GM12872 (cell line): ENCODE measurements at regions not wholly inside any gene's neighbourhood (a gene's known extent, or its start where the extent isn't known, plus 50 kb on each side); places are given as distances from the start of the nearest gene placed in this dataset.

Source experiments
- TF ChIP-seq, protein P1 (sequence below): IDR thresholded peaks from 3 replicates; pipeline ENCODE4 v1.5.1; 2011; ENCODE audit warnings: low read depth, mild to moderate bottlenecking, low read length, moderate library complexity; ENCODE audit not compliant: insufficient read depth

DNA sequence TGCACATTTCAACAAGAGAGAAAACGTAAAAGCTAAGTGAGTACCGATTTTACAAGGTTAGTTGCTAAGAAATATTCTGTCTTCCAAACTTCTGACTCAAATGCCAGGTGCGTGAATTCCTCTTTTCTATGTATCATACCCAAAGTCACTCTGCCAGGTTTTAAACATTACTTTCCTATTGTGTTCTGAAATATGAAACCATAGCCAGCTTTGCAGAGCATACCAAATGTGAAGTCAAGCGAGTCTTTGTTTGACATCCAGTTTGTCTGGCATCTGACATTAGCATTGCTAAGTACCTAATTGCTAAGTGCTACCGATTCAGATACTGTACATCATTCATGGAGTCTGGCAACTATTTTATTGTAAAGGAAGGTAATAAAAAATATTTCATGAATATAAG is 321.9 kb upstream of the GALNT5 start:
- TF ChIP-seq, protein P1, sequence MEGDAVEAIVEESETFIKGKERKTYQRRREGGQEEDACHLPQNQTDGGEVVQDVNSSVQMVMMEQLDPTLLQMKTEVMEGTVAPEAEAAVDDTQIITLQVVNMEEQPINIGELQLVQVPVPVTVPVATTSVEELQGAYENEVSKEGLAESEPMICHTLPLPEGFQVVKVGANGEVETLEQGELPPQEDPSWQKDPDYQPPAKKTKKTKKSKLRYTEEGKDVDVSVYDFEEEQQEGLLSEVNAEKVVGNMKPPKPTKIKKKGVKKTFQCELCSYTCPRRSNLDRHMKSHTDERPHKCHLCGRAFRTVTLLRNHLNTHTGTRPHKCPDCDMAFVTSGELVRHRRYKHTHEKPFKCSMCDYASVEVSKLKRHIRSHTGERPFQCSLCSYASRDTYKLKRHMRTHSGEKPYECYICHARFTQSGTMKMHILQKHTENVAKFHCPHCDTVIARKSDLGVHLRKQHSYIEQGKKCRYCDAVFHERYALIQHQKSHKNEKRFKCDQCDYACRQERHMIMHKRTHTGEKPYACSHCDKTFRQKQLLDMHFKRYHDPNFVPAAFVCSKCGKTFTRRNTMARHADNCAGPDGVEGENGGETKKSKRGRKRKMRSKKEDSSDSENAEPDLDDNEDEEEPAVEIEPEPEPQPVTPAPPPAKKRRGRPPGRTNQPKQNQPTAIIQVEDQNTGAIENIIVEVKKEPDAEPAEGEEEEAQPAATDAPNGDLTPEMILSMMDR = no peak

DNA sequence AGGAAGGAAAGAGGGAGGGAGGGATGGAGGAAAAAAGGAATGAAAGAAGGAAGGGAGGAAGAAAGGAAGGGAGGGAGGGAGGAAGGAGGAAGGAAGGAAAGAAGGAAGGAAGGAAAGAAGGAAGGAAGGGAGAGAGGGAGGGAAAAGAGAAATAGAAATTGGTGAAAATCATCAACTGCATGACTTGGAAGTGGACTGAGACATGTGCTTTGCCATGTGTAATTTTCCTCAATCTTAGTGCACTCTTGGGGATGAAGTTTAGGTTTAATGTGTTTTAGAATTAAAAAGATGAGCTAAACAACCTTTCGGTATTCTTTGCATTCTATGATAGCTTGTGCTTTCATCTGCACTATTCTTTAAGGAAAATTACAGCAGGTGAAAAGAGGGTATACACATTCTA is 320.1 kb upstream of the GALNT5 start:
- TF ChIP-seq, protein P1 = no peak

DNA sequence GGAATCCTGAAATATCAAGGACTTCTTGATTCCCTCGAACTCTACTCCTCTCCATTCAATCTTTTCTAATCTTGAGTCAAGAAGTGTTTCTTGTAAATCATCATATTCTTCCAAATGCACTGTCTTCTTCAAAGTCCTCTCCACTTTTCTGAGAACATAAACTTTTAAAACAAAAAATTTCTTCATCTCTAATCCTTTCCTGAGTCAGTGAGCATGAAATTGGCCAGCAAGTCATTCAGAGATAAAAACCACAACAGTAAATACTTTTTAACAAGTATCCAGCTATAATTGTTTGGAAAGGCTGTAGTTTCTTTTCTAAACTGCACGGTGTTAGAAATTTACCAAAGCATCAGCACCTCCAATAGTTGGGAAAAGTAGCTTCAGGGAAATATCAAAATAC is 312.6 kb upstream of the GALNT5 start:
- TF ChIP-seq, protein P1 = no peak

DNA sequence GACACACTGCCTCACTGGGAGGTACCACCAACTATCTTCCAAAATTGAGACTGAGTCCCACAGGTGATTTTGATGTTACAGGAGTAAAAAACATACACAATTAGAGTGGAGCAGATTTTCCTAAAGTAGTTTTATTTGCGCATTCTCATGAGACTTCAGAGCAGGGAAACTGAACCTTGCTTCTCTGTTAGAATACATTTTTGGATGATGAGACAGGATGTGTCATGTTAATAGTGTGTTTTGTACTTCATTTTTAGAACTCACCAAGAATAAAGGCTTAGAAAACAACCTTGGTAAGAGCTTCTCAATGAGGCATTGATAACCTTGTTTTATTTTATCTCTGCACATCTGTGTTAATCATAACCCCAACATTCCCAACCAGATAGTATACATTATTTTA is 310.2 kb upstream of the GALNT5 start:
- TF ChIP-seq, protein P1 = no peak

DNA sequence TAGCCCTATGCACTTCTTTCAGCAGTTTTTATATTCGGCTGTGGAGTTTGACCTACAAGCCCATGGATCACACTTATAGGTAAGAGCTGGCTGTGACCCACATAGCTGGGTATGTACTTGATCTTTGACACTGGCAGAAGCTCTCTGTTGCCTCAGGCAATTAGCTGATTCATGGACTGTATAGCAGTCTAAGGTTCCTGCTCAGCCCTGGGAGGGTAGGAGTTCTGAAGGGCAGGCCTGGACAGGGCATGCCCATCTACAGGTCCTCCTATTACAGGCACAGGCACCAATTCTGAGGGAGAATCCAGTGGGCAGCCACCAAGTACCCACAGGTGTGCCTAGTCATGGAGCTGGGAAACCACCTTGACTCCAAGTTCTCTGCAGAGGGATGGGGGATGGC is 301.8 kb upstream of the GALNT5 start:
- TF ChIP-seq, protein P1 = no peak

DNA sequence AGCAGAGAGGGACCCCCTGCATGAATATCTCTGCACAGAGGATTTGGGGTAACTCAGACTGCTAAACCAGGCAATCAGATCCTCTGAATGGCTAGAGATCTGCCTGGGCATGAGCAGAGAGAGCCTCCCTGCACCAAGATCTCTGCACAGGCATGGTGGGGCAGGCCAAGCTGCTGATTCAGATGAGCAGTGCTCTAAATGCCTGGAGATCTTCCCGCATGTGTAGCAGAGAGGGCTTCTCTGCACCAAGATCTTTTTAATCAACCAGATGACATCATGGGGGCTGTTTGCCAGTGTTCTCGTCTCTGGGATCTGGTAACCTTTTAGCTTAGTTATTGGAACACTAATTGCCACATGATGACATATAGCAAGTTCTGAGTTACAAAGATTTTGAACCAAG is 301.3 kb upstream of the GALNT5 start:
- TF ChIP-seq, protein P1 = no peak

DNA sequence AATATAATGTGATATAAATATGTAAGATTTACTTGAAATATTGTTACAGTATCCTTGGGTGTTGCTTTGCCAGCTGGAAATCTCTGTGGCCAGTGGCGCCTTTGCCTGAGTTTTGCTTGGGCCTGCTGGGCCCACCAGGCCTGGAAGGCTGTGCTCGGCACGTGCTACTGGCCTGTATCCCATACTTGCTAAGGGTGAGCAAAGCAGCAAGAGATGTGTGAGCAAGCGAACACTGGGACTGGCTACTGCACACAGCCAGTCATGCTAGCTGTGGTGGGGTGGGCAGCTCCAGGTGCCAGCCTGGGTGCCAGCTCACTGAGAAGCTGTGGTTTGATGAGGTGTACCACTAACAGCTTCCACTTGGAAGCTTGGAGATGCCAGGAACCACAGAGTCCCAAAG is 299.1 kb upstream of the GALNT5 start:
- TF ChIP-seq, protein P1 = no peak

DNA sequence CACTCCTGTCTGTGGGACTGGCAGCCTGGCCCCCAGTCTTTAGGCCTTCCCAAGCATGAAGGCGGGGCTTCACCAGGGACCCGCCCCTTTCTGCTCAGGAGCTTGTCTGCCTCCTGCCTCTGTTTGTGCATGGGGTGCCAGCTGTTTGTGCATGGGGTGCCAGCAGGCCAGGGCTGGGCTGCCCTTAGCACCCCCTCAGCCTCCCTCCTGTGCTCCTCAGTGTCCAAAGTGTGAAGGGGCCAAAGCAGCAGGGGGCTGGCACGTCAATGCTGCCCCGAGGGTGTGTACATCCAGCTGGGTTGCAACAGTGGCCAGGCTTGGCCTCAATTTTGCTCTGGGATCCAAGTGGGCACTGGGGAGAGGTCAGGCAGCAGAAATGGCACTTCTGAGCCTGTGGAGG is 298.0 kb upstream of the GALNT5 start:
- TF ChIP-seq, protein P1 = no peak
